ENCODE measurements at regions not wholly inside any gene's neighbourhood (a gene's known extent, or its start where the extent isn't known, plus 50 kb on each side); places are given as distances from the start of the nearest gene placed in this dataset.

- Histone ChIP-seq H3K27me3 (no peaks in the 10 kb centered on the region), H3K9me3 (no peaks in the 10 kb centered on the region), H3K4me1 (ENCODE audit: insufficient read depth) (no peaks in the 10 kb centered on the region), H3K4me3 (no peak overlapping the region), H3K36me3 (no peaks in the 10 kb centered on the region), H3K27ac (no peak overlapping the region)
- intact Hi-C loops (cut with DNase I), result no loop called here
- DNase-seq, result no peak
- TF ChIP-seq EP300 (IDR thresholded peaks at IDR 0.05) (no peak), CTCF (IDR thresholded peaks at IDR 0.05) (no peak), POLR2A (IDR thresholded peaks at IDR 0.05) (no peak)
- WGBS, 3 donors, result 33 to 41% (median 35%) methylated on average over 7 of the region's 7 CpGs
These were observed 262.8 kb upstream of the TCERG1L start for GRCh38 chr10:131574363-131574706.

- Histone ChIP-seq H3K9me3 (no peaks in the 10 kb centered on the region), H3K27me3 (no peaks in the 10 kb centered on the region), H3K4me3 (no peak overlapping the region), H3K36me3 (no peaks in the 10 kb centered on the region), H3K4me1 (ENCODE audit: insufficient read depth) (no peaks in the 10 kb centered on the region), H3K27ac (no peak overlapping the region)
- TF ChIP-seq POLR2A (IDR thresholded peaks at IDR 0.05) (no peak), EP300 (IDR thresholded peaks at IDR 0.05) (no peak), CTCF (IDR thresholded peaks at IDR 0.05) (no peak)
- no peak for DNase-seq
- intact Hi-C loops (cut with DNase I), result no loop called here
- WGBS, 3 donors, result 86 to 89% (median 87%) methylated on average over 32 of the region's 32 CpGs
These were observed 263.3 kb upstream of the TCERG1L start for GRCh38 chr10:131574707-131575430.

- DNase-seq, result no peak
- no peaks in the 10 kb centered on the region for H3K36me3 ChIP-seq
- H3K27ac ChIP-seq, result no peak overlapping the region
- no peaks in the 10 kb centered on the region for H3K27me3 ChIP-seq
- H3K9me3 ChIP-seq, result no peaks in the 10 kb centered on the region
- H3K4me3 ChIP-seq, result no peak overlapping the region
- H3K4me1 ChIP-seq (ENCODE audit: insufficient read depth), result no peaks in the 10 kb centered on the region
- WGBS, 3 donors, result 90 to 92% (median 91%) methylated on average over 4 of the region's 4 CpGs
- intact Hi-C loops (cut with DNase I), result no loop called here
- TF ChIP-seq POLR2A (IDR thresholded peaks at IDR 0.05) (no peak), CTCF (IDR thresholded peaks at IDR 0.05) (no peak), EP300 (IDR thresholded peaks at IDR 0.05) (no peak)
These were observed 264.4 kb upstream of the TCERG1L start for GRCh38 chr10:131575877-131576276.

- intact Hi-C loops (cut with DNase I), result no loop called here
- no peak for DNase-seq
- Histone ChIP-seq H3K36me3 (no peaks in the 10 kb centered on the region), H3K4me1 (ENCODE audit: insufficient read depth) (no peaks in the 10 kb centered on the region), H3K9me3 (no peaks in the 10 kb centered on the region), H3K27ac (no peak overlapping the region), H3K27me3 (no peaks in the 10 kb centered on the region), H3K4me3 (no peak overlapping the region)
- TF ChIP-seq EP300 (IDR thresholded peaks at IDR 0.05) (no peak), CTCF (IDR thresholded peaks at IDR 0.05) (no peak), POLR2A (IDR thresholded peaks at IDR 0.05) (no peak)
- 74 to 83% (median 82%) methylated on average over 22 to 25 of the region's 25 CpGs for WGBS, 3 donors
These were observed 265.0 kb upstream of the TCERG1L start for GRCh38 chr10:131576341-131577177.
